K562 (cell line): ENCODE measurements at regions not wholly inside any gene's neighbourhood (a gene's known extent, or its start where the extent isn't known, plus 50 kb on each side); places are given as distances from the start of the nearest gene placed in this dataset.

Source experiments
- BRF1 ChIP-seq: IDR thresholded peaks from 3 replicates; pipeline ENCODE4 v1.6.1; 2011; ENCODE audit warnings: borderline replicate concordance, mild to moderate bottlenecking; ENCODE audit not compliant: insufficient read length; ENCODE audit errors: extremely low read depth
- BRF2 ChIP-seq: IDR thresholded peaks from 3 replicates; pipeline ENCODE4 v1.6.1; 2011; ENCODE audit warnings: borderline replicate concordance, mild to moderate bottlenecking; ENCODE audit not compliant: insufficient read length, insufficient read depth
- DEAF1 ChIP-seq: fragments of 450-650 bp; formaldehyde crosslinking; IDR thresholded peaks from 2 replicates; pipeline ENCODE4 v1.4.0; 2020; ENCODE audit warnings: mild to moderate bottlenecking, moderate library complexity
- MEF2A ChIP-seq: IDR thresholded peaks from 2 replicates; pipeline ENCODE4 v1.6.1; 2011; ENCODE audit warnings: low read depth, mild to moderate bottlenecking, low read length, moderate library complexity; ENCODE audit not compliant: control insufficient read depth
- PHB ChIP-seq: fragments of 250-450 bp; sonication (Bioruptor Pico); IDR thresholded peaks from 2 replicates; pipeline ENCODE4 v1.5.0; 2021
- PHF20 ChIP-seq: fragments of 450-650 bp; IDR thresholded peaks from 2 replicates; pipeline ENCODE4 v1.6.1; 2018; ENCODE audit not compliant: partially characterized antibody
- SAFB ChIP-seq: fragments of 200-400 bp; formaldehyde crosslinking; IDR thresholded peaks from 2 replicates; pipeline ENCODE4 v1.6.1; 2017; ENCODE audit warnings: low read depth, low read length, borderline replicate concordance
- ZNF518B ChIP-seq: fragments of 250-450 bp; sonication (Bioruptor Pico); IDR thresholded peaks from 2 replicates; pipeline ENCODE4 v1.5.0; 2021; ENCODE audit warnings: mild to moderate bottlenecking, moderate library complexity
- ZNF668 ChIP-seq: fragments of 250-450 bp; sonication (Bioruptor Pico); IDR thresholded peaks from 2 replicates; pipeline ENCODE4 v1.8.0; 2022; ENCODE audit warnings: mild to moderate bottlenecking, inconsistent platforms

- TF ChIP-seq ZNF518B (CRISPR knock-in tag) (no peak), SAFB (no peak), BRF1 (no peak), ZNF668 (CRISPR knock-in tag) (no peak), DEAF1 (CRISPR knock-in tag) (no peak), PHB (CRISPR knock-in tag) (no peak), MEF2A (no peak), BRF2 (no peak), PHF20 (no peak)
These were observed 91.5 kb downstream of the FAS start (continued) for GRCh38 chr10:89082086-89082485.
